H1 (cell line): ENCODE measurements at regions not wholly inside any gene's neighbourhood (a gene's known extent, or its start where the extent isn't known, plus 50 kb on each side); places are given as distances from the start of the nearest gene placed in this dataset.

ENCODE experiments used
- CTCF ChIA-PET: fragments of 300-600 bp; sonication (Branson Sonifier 250); formaldehyde crosslinking; loops from one replicate; lab custom pipeline; 2021; ENCODE audit not compliant: partially characterized antibody; lab: Charles Lee
- POLR2A ChIA-PET: fragments of 300-600 bp; sonication (Branson Sonifier 250); formaldehyde crosslinking; loops from one replicate; lab custom pipeline; 2021; ENCODE audit warnings: inconsistent platforms; ENCODE audit not compliant: partially characterized antibody; lab: Charles Lee
- DNase-seq, 2 experiments: peaks; one replicate each; pipeline versions ENCODE4 v3.0.0 to v3.0.0-alpha.2; 2010 to 2022; ENCODE audit warnings: low spot score in 2 of 2, low read depth in 1 of 2, mixed read lengths in 1 of 2
- FAIRE-seq: peaks from 2 replicates; lab custom pipeline; 2011; peaks lifted over from hg19 to GRCh38; lab: Jason Lieb, UNC
- H2AFZ ChIP-seq: 2 replicates; pipeline ENCODE4 v1.8.1; 2012; ENCODE audit warnings: low read length, inconsistent platforms
- H2AK5ac ChIP-seq: 2 replicates; pipeline ENCODE4 v1.6.1; 2013; ENCODE audit warnings: low read depth, low read length
- H2BK120ac ChIP-seq: replicated peaks from 2 replicates; pipeline ENCODE3; 2013; ENCODE audit warnings: low read depth, low read length, inconsistent platforms
- H2BK12ac ChIP-seq: 2 replicates; pipeline ENCODE4 v1.6.1; 2013; ENCODE audit warnings: low read depth, low read length
- H2BK15ac ChIP-seq: 2 replicates; pipeline ENCODE4 v1.6.1; 2013; ENCODE audit warnings: low read length
- H2BK20ac ChIP-seq: 2 replicates; pipeline ENCODE4 v1.6.1; 2013; ENCODE audit warnings: low read length
- H2BK5ac ChIP-seq: 2 replicates; pipeline ENCODE4 v1.6.1; 2013; ENCODE audit warnings: low read depth, low read length
- H3K14ac ChIP-seq: 2 replicates; pipeline ENCODE4 v1.6.1; 2013; ENCODE audit warnings: inconsistent platforms; ENCODE audit not compliant: insufficient read length
- H3K18ac ChIP-seq: 2 replicates; pipeline ENCODE4 v1.6.1; 2013; ENCODE audit warnings: low read length; ENCODE audit errors: extremely low read depth
- H3K23ac ChIP-seq: 2 replicates; pipeline ENCODE4 v1.6.1; 2013; ENCODE audit warnings: inconsistent platforms; ENCODE audit not compliant: insufficient read length
- H3K23me2 ChIP-seq: 2 replicates; pipeline ENCODE4 v1.6.1; 2013; ENCODE audit warnings: low read depth, low read length
- H3K27ac ChIP-seq: 2 replicates; pipeline ENCODE4 v1.6.1; 2011; ENCODE audit warnings: low read depth, low read length, inconsistent platforms
- H3K27me3 ChIP-seq, 4 experiments: replicated peaks in 1 of 4; 1 replicate in 1 of 4; 2 replicates in 3 of 4; pipeline versions ENCODE4 v1.6.1 to v1.8.1; 2011 to 2013; ENCODE audit warnings: low read length in 3 of 4, mild to moderate bottlenecking in 3 of 4, inconsistent platforms in 2 of 4, mixed read lengths in 2 of 4, moderate library complexity in 1 of 4; ENCODE audit not compliant: control insufficient read depth in 3 of 4, insufficient read depth in 3 of 4; ENCODE audit errors: extremely low read depth in 1 of 4
- H3K36me3 ChIP-seq, 4 experiments: 2 replicates each; pipeline versions ENCODE4 v1.6.1 to v1.8.1; 2011 to 2013; ENCODE audit warnings: mild to moderate bottlenecking in 4 of 4, low read length in 3 of 4, moderate library complexity in 2 of 4, control low read depth in 1 of 4, inconsistent platforms in 1 of 4; ENCODE audit not compliant: insufficient read depth in 4 of 4, control insufficient read depth in 2 of 4
- H3K4ac ChIP-seq: replicated peaks from 2 replicates; pipeline ENCODE3; 2013; ENCODE audit warnings: low read length, low read depth, mixed read lengths, inconsistent platforms; ENCODE audit not compliant: insufficient read length
- H3K4me1 ChIP-seq, 4 experiments: replicated peaks in 1 of 4; 1 replicate in 1 of 4; 2 replicates in 3 of 4; pipeline versions ENCODE4 v1.6.1 to v1.8.1; 2011 to 2013; ENCODE audit warnings: low read length in 3 of 4, inconsistent platforms in 2 of 4, mixed read lengths in 1 of 4; ENCODE audit not compliant: insufficient read depth in 4 of 4, control insufficient read depth in 3 of 4
- H3K4me2 ChIP-seq, 2 experiments: 2 replicates each; pipeline versions ENCODE4 v1.6.1 to v1.8.1; 2011 to 2013; ENCODE audit warnings: low read depth in 2 of 2, low read length in 2 of 2, control low read depth in 1 of 2, inconsistent platforms in 1 of 2, mild to moderate bottlenecking in 1 of 2; ENCODE audit not compliant: insufficient read depth in 1 of 2
- H3K4me3 ChIP-seq, 4 experiments: fragments of 200-600, 300-600 bp in 1 of 4; sonication (generic), shearing (Covaris generic), sonication (Bioruptor Twin) in 1 of 4; 2 replicates each; pipeline versions ENCODE4 v1.5.1 to v1.8.1; 2011 to 2016; ENCODE audit warnings: low read length in 4 of 4, low read depth in 3 of 4, control low read depth in 2 of 4, inconsistent platforms in 2 of 4, mild to moderate bottlenecking in 2 of 4, mixed read lengths in 1 of 4, moderate library complexity in 1 of 4; ENCODE audit not compliant: insufficient read depth in 2 of 4; ENCODE audit errors: extremely low read depth in 1 of 4
- H3K56ac ChIP-seq: replicated peaks from 2 replicates; pipeline ENCODE3; 2013; ENCODE audit warnings: low read depth, mild to moderate bottlenecking, mixed read lengths, low read length, inconsistent platforms; ENCODE audit not compliant: insufficient read length
- H3K79me1 ChIP-seq: 2 replicates; pipeline ENCODE4 v1.6.1; 2013; ENCODE audit warnings: low read depth, low read length, control low read depth
- H3K79me2 ChIP-seq, 2 experiments: 2 replicates each; pipeline versions ENCODE4 v1.6.1 to v1.8.1; 2012 to 2013; ENCODE audit warnings: low read length in 2 of 2, mild to moderate bottlenecking in 2 of 2, inconsistent platforms in 1 of 2; ENCODE audit not compliant: insufficient read depth in 2 of 2, control insufficient read depth in 1 of 2
- H3K9ac ChIP-seq, 4 experiments: replicated peaks in 1 of 4; 1 replicate in 1 of 4; 2 replicates in 3 of 4; pipeline versions ENCODE4 v1.6.1 to v1.8.1; 2011 to 2013; ENCODE audit warnings: low read depth in 3 of 4, low read length in 3 of 4, control low read depth in 2 of 4, mild to moderate bottlenecking in 2 of 4, moderate library complexity in 2 of 4, inconsistent platforms in 1 of 4; ENCODE audit errors: extremely low read depth in 1 of 4
- H3K9me3 ChIP-seq, 2 experiments: 2 replicates each; pipeline versions ENCODE4 v1.6.1 to v1.8.1; 2012 to 2013; ENCODE audit warnings: mild to moderate bottlenecking in 2 of 2, moderate library complexity in 2 of 2, control low read depth in 1 of 2, inconsistent platforms in 1 of 2, low read depth in 1 of 2, low read length in 1 of 2, mixed read lengths in 1 of 2; ENCODE audit not compliant: insufficient read depth in 2 of 2
- H4K20me1 ChIP-seq, 2 experiments: replicated peaks in 1 of 2; 2 replicates each; pipeline versions ENCODE3 to v1.8.1; 2011 to 2013; ENCODE audit warnings: inconsistent platforms in 2 of 2, low read length in 2 of 2, mild to moderate bottlenecking in 1 of 2; ENCODE audit not compliant: insufficient read depth in 2 of 2, control insufficient read depth in 1 of 2
- H4K5ac ChIP-seq: 2 replicates; pipeline ENCODE4 v1.6.1; 2013; ENCODE audit warnings: low read length, low read depth, mixed read lengths, inconsistent platforms; ENCODE audit not compliant: insufficient read length
- H4K8ac ChIP-seq: 2 replicates; pipeline ENCODE4 v1.8.0; 2013; ENCODE audit warnings: mild to moderate bottlenecking, moderate library complexity, low read length, inconsistent platforms; ENCODE audit not compliant: insufficient read depth; ENCODE audit errors: extremely low read depth
- H4K91ac ChIP-seq: replicated peaks from 2 replicates; pipeline ENCODE3; 2013; ENCODE audit warnings: low read length, mixed read lengths, inconsistent platforms; ENCODE audit not compliant: insufficient read length
- TBP ChIP-seq: IDR thresholded peaks from 2 replicates; pipeline ENCODE4 v1.6.1; 2011; ENCODE audit warnings: low read depth, low read length, improper control_type of control experiment
- YY1 ChIP-seq: IDR thresholded peaks from 2 replicates; pipeline ENCODE4 v1.6.1; 2011; ENCODE audit warnings: low read depth, mild to moderate bottlenecking, low read length
- WGBS, 2 experiments: shearing (Covaris generic) in 1 of 2; methylation state at CpG; one replicate each; pipeline versions ENCODE4 v1.1.6 to v1.1.7; 2013 to 2015; ENCODE audit warnings: low lambda C conversion rate in 2 of 2, mixed read lengths in 2 of 2, inconsistent platforms in 1 of 2, low coverage in 1 of 2, missing lambda C conversion rate in 1 of 2; ENCODE audit not compliant: insufficient replicate concordance in 2 of 2, insufficient coverage in 1 of 2, insufficient read length in 1 of 2; ENCODE audit errors: extremely low coverage in 1 of 2, missing lambda C conversion rate in 1 of 2; 5-methylcytosine and 5-hydroxymethylcytosine counted together

DNA sequence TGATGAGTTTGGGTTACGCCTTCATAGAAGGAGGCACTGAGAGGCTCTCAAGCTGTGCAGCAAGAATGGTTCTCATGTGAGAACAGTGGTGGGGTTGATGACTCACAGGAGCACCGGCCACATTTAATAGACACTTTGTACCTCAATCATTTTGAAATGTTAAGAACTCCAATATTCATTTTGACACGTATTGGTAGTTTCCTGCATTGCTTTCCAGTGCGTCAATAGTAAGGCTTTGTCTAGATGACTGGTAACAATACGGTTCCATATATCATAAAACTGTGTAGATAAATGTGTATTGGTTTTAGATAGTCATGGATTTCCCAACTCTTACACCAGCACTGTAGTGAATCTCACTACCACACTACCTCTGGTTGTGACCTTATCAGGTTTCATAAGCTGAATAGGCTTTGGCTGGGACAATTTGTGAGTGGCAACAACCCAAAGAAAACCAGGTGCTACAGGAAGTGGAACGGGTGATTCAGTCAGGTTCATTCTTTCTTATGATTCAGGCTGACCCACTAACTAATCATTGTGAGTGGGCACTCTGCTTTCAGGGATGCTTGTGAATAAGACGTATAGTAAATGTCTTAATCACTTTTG is 362.6 kb downstream of the KLF5 start:
- Histone ChIP-seq H2BK15ac (no peak overlapping the region), H3K4me1 (no peaks in the 10 kb centered on the region), H3K9ac (no peak overlapping the region), H3K4me3 (no peak overlapping the region), H3K4ac (no peak overlapping the region), H3K27ac (no peak overlapping the region), H2BK20ac (no peak overlapping the region), H2AFZ (no peak overlapping the region), H3K56ac (no peak overlapping the region), H3K36me3 (no peaks in the 10 kb centered on the region), H3K23ac (no peak overlapping the region), H2BK120ac (no peak overlapping the region), H3K23me2 (no peaks in the 10 kb centered on the region), H4K8ac (no peak overlapping the region), H3K9me3 (no peaks in the 10 kb centered on the region), H3K14ac (no peak overlapping the region), H4K5ac (no peak overlapping the region), H2BK5ac (no peak overlapping the region), H2BK12ac (no peak overlapping the region), H2AK5ac (no peak overlapping the region), H3K79me2 (no peaks in the 10 kb centered on the region), H3K79me1 (no peaks in the 10 kb centered on the region), H4K91ac (no peak overlapping the region), H3K27me3 (no peaks in the 10 kb centered on the region), H3K4me2 (no peak overlapping the region), H4K20me1 (no peaks in the 10 kb centered on the region), H3K18ac (no peak overlapping the region)
- ChIA-PET CTCF (interaction anchor here (1.1 to 1.4 kb wide), 3 partner anchors 8 to 289 kb away, joined by 3 read pairs; no protein-coding TSS in a partner anchor), POLR2A (interaction anchor here (0.6 kb wide), 1 partner anchor 225 kb away, joined by 3 read pairs; no protein-coding TSS in a partner anchor)
- FAIRE-seq (no peak), DNase-seq (no peak)
- WGBS, 2 experiments, result 95% methylated on average over 7 of the region's 7 CpGs; no CpG with 5 or more reads in 1 of the 2 experiments
- no peak for TF ChIP-seq TBP
- TF ChIP-seq YY1, result no peak
